NCI-H2227 (cell line): ENCODE measurements at regions not wholly inside any gene's neighbourhood (a gene's known extent, or its start where the extent isn't known, plus 50 kb on each side); places are given as distances from the start of the nearest gene placed in this dataset.
"Not testable (repeated sequence)": the region's sequence is repeated elsewhere in the genome, so short reads cannot be mapped to it uniquely, and the experiment has no call there.

Source experiments
- DNase-seq: peaks from one replicate; lab custom pipeline; 2025; ENCODE audit not compliant: unreplicated experiment; lab: John Stamatoyannopoulos, UW

- DNase-seq: no peak
Observed at GRCh38 chr2:56018267-56018666, 94.7 kb upstream of the EFEMP1 start.

DNA sequence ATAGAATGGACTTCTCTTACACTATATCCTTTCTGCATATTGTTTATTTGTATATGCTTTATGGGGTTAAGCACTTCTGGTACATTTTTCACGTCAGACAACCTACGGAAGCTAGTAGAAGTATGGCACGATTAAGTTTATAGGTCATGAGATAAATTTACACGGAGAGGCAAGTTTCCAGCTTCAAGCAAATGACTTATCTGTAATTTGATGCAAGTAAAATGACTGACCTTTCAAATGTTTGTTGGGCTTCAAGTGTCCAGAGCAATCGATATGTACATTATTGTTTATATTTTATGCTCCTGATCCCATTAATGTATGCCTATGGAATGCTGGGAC lies 97.5 kb upstream of the EFEMP1 start:
- DNase-seq: no peak

GRCh38 chr2:56021579-56021978 lies 98.0 kb upstream of the EFEMP1 start:
- DNase-seq: peak; percentile 14

DNA sequence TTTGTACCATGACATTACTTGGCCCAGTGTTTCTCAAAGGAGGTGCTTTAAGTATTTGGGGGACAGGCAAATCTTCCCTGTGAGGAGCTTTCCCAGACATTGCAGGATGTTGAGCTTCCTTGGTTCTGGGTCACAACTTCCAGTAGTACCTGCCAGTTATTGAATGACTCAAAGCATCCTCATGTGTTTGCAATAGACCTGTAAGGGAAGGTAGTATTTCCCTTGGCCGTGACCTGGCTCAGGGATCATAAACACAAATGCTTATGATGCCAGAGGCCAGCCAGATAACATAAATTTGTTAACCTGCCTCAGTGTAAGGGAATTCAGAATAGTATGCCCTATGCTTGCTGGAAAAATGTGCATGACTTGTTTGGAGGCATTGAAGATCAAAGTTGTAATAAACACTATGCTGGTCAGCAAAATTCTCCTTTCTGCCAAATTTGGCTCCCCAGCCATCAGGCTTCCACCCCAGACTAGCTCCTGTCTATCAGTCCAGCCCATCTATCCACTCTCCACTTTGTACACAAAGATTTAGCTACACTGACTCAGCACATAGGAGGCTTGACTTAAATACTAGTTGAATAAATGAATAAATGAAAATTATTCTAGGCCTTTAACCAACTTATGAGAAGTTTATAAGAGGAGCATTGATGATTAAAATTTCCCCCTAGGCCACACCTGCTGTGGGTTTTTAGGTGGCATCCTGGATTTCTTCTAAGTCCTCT lies 102.0 kb upstream of the EFEMP1 start:
- no peak for DNase-seq

DNA sequence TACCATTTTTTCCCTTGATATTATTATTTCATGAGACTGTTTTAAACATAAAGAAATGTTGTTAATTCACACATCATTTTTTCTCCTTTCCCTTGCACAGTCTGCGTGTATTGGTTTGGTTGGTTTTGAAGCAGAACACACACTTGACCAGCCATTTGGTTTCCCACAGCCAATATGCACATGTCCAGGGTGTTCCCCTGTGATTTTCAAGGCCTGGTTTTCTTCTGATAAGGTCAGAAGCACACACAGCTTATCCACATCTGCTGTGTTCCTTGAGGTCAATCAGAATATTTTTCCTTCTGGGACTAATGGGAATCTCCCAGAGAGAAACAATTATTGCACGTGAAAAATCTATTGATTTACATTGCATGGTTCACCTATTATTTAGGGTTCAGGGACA lies 103.2 kb upstream of the EFEMP1 start:
- no peak for DNase-seq

- no peak for DNase-seq
Observed at GRCh38 chr2:56030062-56030461, 106.5 kb upstream of the EFEMP1 start.

DNA sequence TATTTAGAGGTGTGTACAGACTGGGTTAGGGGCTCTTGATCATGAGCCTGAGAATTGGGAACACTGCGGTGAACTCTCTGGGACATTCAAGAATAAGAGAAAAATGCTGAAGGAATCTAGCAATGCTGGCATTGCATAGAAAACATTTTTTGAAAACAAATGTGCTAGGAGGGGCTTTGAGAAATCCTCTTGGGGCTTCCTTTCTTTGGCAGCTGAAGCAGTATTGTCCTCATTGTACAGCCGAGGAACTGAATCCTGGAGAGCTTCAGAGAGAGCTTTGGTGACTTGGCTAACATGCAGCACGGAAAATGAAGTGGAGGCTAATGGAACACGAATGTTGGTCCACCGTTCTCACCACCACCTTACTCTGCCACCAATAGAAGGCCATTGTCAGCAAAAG lies 107.3 kb upstream of the EFEMP1 start:
- no peak for DNase-seq

GRCh38 chr2:56034258-56034657 lies 110.7 kb upstream of the EFEMP1 start:
- no peak for DNase-seq

- no peak for DNase-seq
Observed at GRCh38 chr2:56040189-56040588, 116.6 kb upstream of the EFEMP1 start.

GRCh38 chr2:56040834-56041233 lies 117.3 kb upstream of the EFEMP1 start:
- no peak for DNase-seq

DNA sequence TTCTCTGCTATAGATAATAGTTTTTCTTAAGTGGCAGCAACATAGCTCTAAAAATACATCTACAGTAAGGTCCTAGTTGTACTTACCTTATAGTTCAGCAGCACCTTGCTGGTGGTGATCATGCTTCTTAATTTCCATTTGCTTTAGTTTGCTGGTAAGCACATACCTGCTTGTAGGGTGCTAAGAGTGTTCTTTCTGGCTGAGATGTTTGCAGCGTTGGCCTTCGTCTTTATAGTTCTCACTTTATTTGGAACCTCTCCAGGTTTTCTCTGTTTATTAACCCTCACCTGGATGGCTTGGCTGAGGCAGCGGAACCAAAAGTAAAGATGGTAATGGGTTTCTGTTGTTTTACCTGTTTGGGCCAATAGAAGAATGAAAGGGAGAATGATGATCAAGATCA lies 123.6 kb upstream of the EFEMP1 start:
- no peak for DNase-seq

DNA sequence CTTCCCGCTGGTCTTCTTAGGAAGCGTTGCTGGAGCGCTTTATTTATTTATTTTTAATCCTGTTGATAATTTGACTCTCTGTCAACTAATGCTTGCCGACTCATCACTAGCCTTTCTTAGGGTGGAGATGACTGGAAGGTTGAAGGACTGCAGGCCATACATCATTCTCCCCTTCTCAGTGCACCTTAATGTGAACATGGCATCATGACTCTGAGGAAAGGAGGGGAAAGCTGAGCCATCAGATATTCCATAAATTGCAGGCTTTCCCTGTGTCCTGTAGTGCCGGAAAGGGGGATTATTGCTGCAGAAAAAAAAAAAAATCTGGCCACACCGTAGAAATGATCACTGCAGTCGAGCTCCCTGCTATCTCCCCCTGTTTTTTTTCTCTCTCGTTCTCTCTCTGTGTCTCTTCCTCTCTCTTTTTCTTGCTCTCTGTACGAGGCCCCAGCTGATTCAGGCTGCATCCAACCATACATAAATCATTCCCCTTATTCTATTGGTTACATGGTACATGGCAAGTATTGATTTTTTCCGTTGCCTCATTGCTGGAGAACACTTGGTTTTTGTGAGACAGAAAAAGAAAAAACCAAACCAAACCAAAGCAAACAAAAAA lies 125.8 kb upstream of the EFEMP1 start:
- peak; percentile 60 for DNase-seq

GRCh38 chr2:56053679-56054078 lies 130.1 kb upstream of the EFEMP1 start:
- no peak for DNase-seq

GRCh38 chr2:56055405-56055804 lies 128.4 kb upstream of the CCDC85A start:
- DNase-seq: no peak

GRCh38 chr2:56061327-56061726 lies 122.5 kb upstream of the CCDC85A start:
- not testable (repeated sequence) for DNase-seq

GRCh38 chr2:56068746-56069145 lies 115.0 kb upstream of the CCDC85A start:
- DNase-seq: no peak

DNA sequence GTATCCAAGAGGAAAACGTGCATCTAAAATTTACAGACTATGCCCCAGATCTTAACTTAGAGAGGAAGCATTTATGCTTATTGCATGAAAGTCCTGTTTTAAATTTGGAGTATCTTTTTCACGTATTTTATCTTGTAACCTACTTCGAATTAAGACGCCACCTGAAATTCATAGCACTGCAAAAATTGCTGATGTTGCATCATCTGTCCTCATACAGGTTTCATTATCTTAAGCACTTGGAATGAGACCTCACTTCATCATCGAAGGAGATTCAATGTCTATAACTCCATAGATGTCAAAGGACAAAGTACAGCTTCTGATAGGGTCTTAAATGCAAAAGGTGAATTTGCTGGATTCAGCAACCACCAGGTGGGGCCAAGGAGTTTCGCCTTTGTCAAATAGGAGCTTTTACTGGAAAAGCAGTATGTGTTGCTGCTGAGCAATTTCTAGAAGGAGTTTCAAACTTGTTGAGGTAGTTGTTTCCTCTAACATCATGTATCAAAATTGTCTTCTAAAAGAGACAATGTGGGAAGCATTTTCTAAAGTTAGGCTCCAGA lies 106.4 kb upstream of the CCDC85A start:
- peak; percentile 50 for DNase-seq

DNA sequence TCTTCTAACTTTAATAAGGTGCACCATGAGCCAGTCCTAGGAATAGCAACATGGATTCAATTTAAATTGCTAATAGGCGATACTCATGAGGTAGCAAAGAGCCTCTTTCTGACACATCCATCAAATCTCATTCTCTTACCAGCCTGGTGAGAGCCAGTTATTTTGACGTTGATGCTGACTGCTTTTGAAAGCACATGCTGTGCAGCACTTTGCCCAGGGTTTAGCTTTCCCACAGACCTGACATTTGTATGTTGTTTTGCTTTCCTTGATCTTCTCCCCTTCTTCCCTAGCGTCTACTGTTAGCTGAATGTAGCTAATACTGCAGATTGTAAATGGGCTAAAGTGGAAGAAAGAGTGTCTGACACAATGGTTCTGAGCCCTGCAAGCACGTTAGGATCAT lies 101.1 kb upstream of the CCDC85A start:
- DNase-seq: no peak

- DNase-seq: no peak
Observed at GRCh38 chr2:56084111-56084901, 99.5 kb upstream of the CCDC85A start.

GRCh38 chr2:56086336-56086735 lies 97.5 kb upstream of the CCDC85A start:
- DNase-seq: no peak

DNA sequence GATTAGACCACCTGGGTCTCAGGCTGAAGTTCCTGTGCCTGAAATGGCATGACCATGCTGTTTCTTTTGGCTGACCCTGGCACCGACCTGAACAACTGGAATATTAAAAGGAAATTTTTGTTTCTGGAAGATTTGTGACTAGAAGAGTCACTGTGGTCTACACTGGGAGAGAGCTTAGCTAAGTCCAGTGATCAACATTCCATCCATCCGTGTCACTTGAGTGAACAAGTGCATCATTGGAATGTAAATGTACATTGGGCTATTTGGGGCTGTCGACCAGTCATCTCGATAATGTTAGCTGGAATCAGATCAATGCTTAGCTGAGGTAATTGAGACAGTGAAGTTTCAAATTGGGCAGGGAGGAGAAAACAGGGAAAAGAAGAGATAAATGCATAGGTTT lies 95.4 kb upstream of the CCDC85A start:
- DNase-seq: no peak

DNA sequence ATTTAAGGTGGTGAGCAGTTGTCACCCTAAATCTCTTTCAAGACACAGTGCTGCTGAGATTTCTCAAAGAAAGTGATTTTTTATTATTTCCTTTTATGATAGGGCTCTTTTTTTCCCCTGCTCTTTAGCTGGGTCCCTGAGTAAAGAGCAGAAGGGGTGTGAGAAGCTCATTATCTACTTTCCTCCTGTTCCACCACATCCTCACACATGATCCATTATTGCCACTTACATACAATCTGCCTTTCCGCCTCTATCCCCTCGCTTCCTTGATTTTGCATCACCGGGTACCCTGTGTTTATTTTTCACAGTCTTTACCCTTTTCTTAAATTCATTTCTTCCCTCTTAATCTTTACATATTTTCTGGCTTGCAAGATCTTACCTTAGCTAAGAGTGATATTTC lies 93.9 kb upstream of the CCDC85A start:
- DNase-seq: no peak
